Endodermal cell (in vitro differentiated cells): ENCODE measurements at regions not wholly inside any gene's neighbourhood (a gene's known extent, or its start where the extent isn't known, plus 50 kb on each side); places are given as distances from the start of the nearest gene placed in this dataset.

Experiments
- DNase-seq: peaks from one replicate; pipeline ENCODE4 v3.0.0-alpha.2; 2017
- H3K27ac ChIP-seq: 2 replicates; pipeline ENCODE4 v1.5.1; 2013; ENCODE audit warnings: mild to moderate bottlenecking, low read depth, low read length, moderate library complexity
- H3K27me3 ChIP-seq: 2 replicates; pipeline ENCODE4 v1.6.1; 2013; ENCODE audit warnings: mild to moderate bottlenecking, low read length, moderate library complexity; ENCODE audit not compliant: insufficient read depth, control insufficient read depth, poor library complexity, severe bottlenecking
- H3K36me3 ChIP-seq: 2 replicates; pipeline ENCODE4 v1.7.0; 2013; ENCODE audit warnings: mild to moderate bottlenecking, low read length, moderate library complexity; ENCODE audit not compliant: control insufficient read depth, insufficient read depth
- H3K4me1 ChIP-seq: one replicate; pipeline ENCODE4 v1.7.0; 2013; ENCODE audit warnings: low read length; ENCODE audit not compliant: control insufficient read depth, insufficient read depth
- H3K4me3 ChIP-seq: 2 replicates; pipeline ENCODE4 v1.5.1; 2013; ENCODE audit warnings: mild to moderate bottlenecking, low read length, moderate library complexity
- H3K9ac ChIP-seq: 2 replicates; pipeline ENCODE4 v1.6.1; 2013; ENCODE audit warnings: mild to moderate bottlenecking, low read length, moderate library complexity; ENCODE audit not compliant: poor library complexity, severe bottlenecking; ENCODE audit errors: extremely low read depth
- H3K9me3 ChIP-seq: 2 replicates; pipeline ENCODE4 v1.6.1; 2013; ENCODE audit warnings: mild to moderate bottlenecking, low read length, moderate library complexity; ENCODE audit not compliant: control insufficient read depth
- H3K27ac Mint-ChIP-seq: 2 replicates; pipeline ENCODE4 v1.8.0; 2020; ENCODE audit warnings: mixed read lengths
- H3K27me3 Mint-ChIP-seq: 2 replicates; pipeline ENCODE4 v1.8.0; 2021; ENCODE audit warnings: mild to moderate bottlenecking, mixed read lengths; ENCODE audit not compliant: insufficient read depth
- H3K36me3 Mint-ChIP-seq: 2 replicates; pipeline ENCODE4 v1.8.0; 2020; ENCODE audit warnings: low read depth, mixed read lengths
- H3K4me1 Mint-ChIP-seq: 2 replicates; pipeline ENCODE4 v1.8.0; 2020; ENCODE audit warnings: mixed read lengths
- H3K4me3 Mint-ChIP-seq: 2 replicates; pipeline ENCODE4 v1.8.0; 2020; ENCODE audit warnings: mild to moderate bottlenecking, moderate library complexity, mixed read lengths
- H3K9me3 Mint-ChIP-seq: 2 replicates; pipeline ENCODE4 v1.8.0; 2020; ENCODE audit warnings: mild to moderate bottlenecking, mixed read lengths
- CTCF ChIP-seq: fragments of 200-600 bp; sonication (generic); conservative IDR thresholded peaks from 2 replicates; pipeline ENCODE4 v1.5.0; 2021; ENCODE audit warnings: antibody characterized with exemption, mild to moderate bottlenecking
- WGBS, 2 experiments: methylation state at CpG; one replicate each; pipeline versions ENCODE4 v1.1.5 to v1.1.7; 2013; ENCODE audit warnings: missing lambda C conversion rate in 2 of 2, mixed read lengths in 1 of 2; ENCODE audit not compliant: insufficient coverage in 1 of 2, insufficient read length in 1 of 2; 5-methylcytosine and 5-hydroxymethylcytosine counted together

GRCh38 chr14:26132061-26132645, 465.7 kb downstream of the NOVA1 start:
- no peak overlapping the region for H3K9ac ChIP-seq
- TF ChIP-seq CTCF, result no peak

GRCh38 chr14:26130690-26131089, 467.1 kb downstream of the NOVA1 start:
- H3K4me1 Mint-ChIP-seq, result peaks cover 19% of the 10 kb centered on the region
- no peak overlapping the region for H3K4me3 ChIP-seq
- no peak overlapping the region for H3K27ac ChIP-seq
- no peaks in the 10 kb centered on the region for H3K9me3 Mint-ChIP-seq
- H3K4me3 Mint-ChIP-seq, result no peak overlapping the region
- no peaks in the 10 kb centered on the region for H3K9me3 ChIP-seq
- no peaks in the 10 kb centered on the region for H3K36me3 ChIP-seq
- TF ChIP-seq CTCF, result no peak
- no peak for DNase-seq
- H3K36me3 Mint-ChIP-seq, result no peaks in the 10 kb centered on the region
- no peak overlapping the region for H3K9ac ChIP-seq
- H3K27me3 ChIP-seq, result no peaks in the 10 kb centered on the region
- no CpG with 5 or more reads among the region's 1 CpG for WGBS, 2 experiments
- peaks cover 4% of the 10 kb centered on the region for H3K4me1 ChIP-seq
- no peak overlapping the region for H3K27ac Mint-ChIP-seq
- no peaks in the 10 kb centered on the region for H3K27me3 Mint-ChIP-seq

More at GRCh38 chr14:26132061-26132645, 465.7 kb downstream of the NOVA1 start:
- peaks cover 5% of the 10 kb centered on the region for H3K9me3 ChIP-seq
- no peak for DNase-seq
- H3K4me1 ChIP-seq, result peaks cover 4% of the 10 kb centered on the region
- H3K4me1 Mint-ChIP-seq, result peaks cover 23% of the 10 kb centered on the region
- no peaks in the 10 kb centered on the region for H3K27me3 ChIP-seq
- no peaks in the 10 kb centered on the region for H3K27me3 Mint-ChIP-seq
- H3K4me3 ChIP-seq, result no peak overlapping the region
- H3K27ac ChIP-seq, result no peak overlapping the region
- H3K9me3 Mint-ChIP-seq, result peaks cover 2% of the 10 kb centered on the region
- no peak overlapping the region for H3K27ac Mint-ChIP-seq
- no peaks in the 10 kb centered on the region for H3K36me3 Mint-ChIP-seq
- H3K4me3 Mint-ChIP-seq, result no peak overlapping the region
- no peaks in the 10 kb centered on the region for H3K36me3 ChIP-seq

- H3K4me1 ChIP-seq, result no peaks in the 10 kb centered on the region
- no peak overlapping the region for H3K27ac ChIP-seq
- no peak overlapping the region for H3K9ac ChIP-seq
- no peak for DNase-seq
- Mint-ChIP-seq H3K27me3 (no peaks in the 10 kb centered on the region), H3K9me3 (no peaks in the 10 kb centered on the region), H3K27ac (no peak overlapping the region), H3K4me1 (peaks cover 16% of the 10 kb centered on the region), H3K36me3 (no peaks in the 10 kb centered on the region), H3K4me3 (no peak overlapping the region)
- no peaks in the 10 kb centered on the region for H3K9me3 ChIP-seq
- H3K27me3 ChIP-seq, result no peaks in the 10 kb centered on the region
- TF ChIP-seq CTCF, result no peak
- no peak overlapping the region for H3K4me3 ChIP-seq
- WGBS, 2 experiments, result 94 to 100% methylated on average over 1 to 3 of the region's 4 CpGs
- H3K36me3 ChIP-seq, result no peaks in the 10 kb centered on the region
Observed at GRCh38 chr14:26128931-26129671, 468.7 kb downstream of the NOVA1 start.
